GF-D8 (cell line): ENCODE measurements at regions not wholly inside any gene's neighbourhood (a gene's known extent, or its start where the extent isn't known, plus 50 kb on each side); places are given as distances from the start of the nearest gene placed in this dataset.
"Not testable (repeated sequence)": the region's sequence is repeated elsewhere in the genome, so short reads cannot be mapped to it uniquely, and the experiment has no call there.

ENCODE experiments used
- DNase-seq: peaks from one replicate; lab custom pipeline; 2025; lab: John Stamatoyannopoulos, UW

- DNase-seq = no peak
Observed at GRCh38 chr17:43315858-43316521, 82.2 kb upstream of the RNU2-1 start.

GRCh38 chr17:43315369-43315768, 81.6 kb upstream of the RNU2-1 start:
- DNase-seq = no peak

GRCh38 chr17:43314611-43315011, 80.8 kb upstream of the RNU2-1 start:
- no peak for DNase-seq

- DNase-seq = no peak
Observed at GRCh38 chr17:43312011-43312410, 78.2 kb upstream of the RNU2-1 start.

GRCh38 chr17:43309505-43310332, 75.9 kb upstream of the RNU2-1 start:
- DNase-seq = no peak

GRCh38 chr17:43308999-43309398, 75.2 kb upstream of the RNU2-1 start:
- no peak for DNase-seq

- DNase-seq = not testable (repeated sequence)
Observed at GRCh38 chr17:43304792-43305191, 71.0 kb upstream of the RNU2-1 start.

GRCh38 chr17:43303049-43303448, 69.3 kb upstream of the RNU2-1 start:
- DNase-seq = not testable (repeated sequence)

GRCh38 chr17:43299300-43300076, 65.7 kb upstream of the RNU2-1 start:
- DNase-seq = not testable (repeated sequence)

- not testable (repeated sequence) for DNase-seq
Observed at GRCh38 chr17:43289670-43290069, 55.9 kb upstream of the RNU2-1 start.

- not testable (repeated sequence) for DNase-seq
Observed at GRCh38 chr17:43283606-43284005, 49.8 kb upstream of the RNU2-1 start.
